Vagina (tissue), 2 donors: ENCODE measurements at regions not wholly inside any gene's neighbourhood (a gene's known extent, or its start where the extent isn't known, plus 50 kb on each side); places are given as distances from the start of the nearest gene placed in this dataset.

Experiments used
- POLR2A ChIP-seq, 2 donors: fragments of 450-650 bp; IDR thresholded peaks; one replicate each; pipeline ENCODE4 v1.6.1; 2017; ENCODE audit warnings: antibody characterized with exemption in 2 of 2, mild to moderate bottlenecking in 2 of 2, moderate library complexity in 2 of 2
- POLR2AphosphoS5 ChIP-seq, 2 donors: sonication (generic); formaldehyde crosslinking; IDR thresholded peaks; one replicate each; pipeline ENCODE4 v1.9.0; 2017; ENCODE audit warnings: antibody characterized with exemption in 2 of 2, mild to moderate bottlenecking in 2 of 2, low read depth in 1 of 2; ENCODE audit not compliant: insufficient read depth in 1 of 2
- TF ChIP-seq, protein P1 (sequence below), 3 experiments: fragments of 450-650 bp in 2 of 3; fragments of 200-600 bp in 1 of 3; sonication (generic) in 1 of 3; IDR thresholded peaks; one replicate each; pipeline ENCODE4 v1.5.1; 2017 to 2019; ENCODE audit warnings: antibody characterized with exemption in 3 of 3, mild to moderate bottlenecking in 2 of 3, moderate library complexity in 2 of 3

DNA sequence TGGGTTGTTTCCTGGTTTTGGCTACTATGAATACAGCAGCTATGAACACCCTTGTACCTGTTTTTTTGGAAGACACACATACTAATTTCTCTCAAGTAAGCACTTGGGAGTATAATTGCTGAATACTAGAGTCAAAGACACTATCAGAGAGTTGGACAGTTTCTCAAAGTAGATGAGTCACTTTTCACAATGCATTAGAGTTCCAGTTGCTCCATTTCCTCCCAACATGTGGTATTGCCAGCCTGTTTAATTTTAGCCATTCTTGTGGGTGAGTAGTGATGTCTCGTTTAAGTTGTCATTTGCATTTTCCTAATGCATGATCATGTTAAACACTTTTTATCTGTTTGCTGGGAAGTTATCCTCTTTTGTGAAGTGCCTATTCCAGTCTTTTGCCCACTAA is 81.6 kb upstream of the GDNF start:
- TF ChIP-seq POLR2AphosphoS5 (IDR thresholded peaks at IDR 0.05; ENCODE audit: insufficient read depth in 1 of 2, low read depth in 1 of 2) (no peak), POLR2A (IDR thresholded peaks at IDR 0.05) (no peak)
- TF ChIP-seq, protein P1, sequence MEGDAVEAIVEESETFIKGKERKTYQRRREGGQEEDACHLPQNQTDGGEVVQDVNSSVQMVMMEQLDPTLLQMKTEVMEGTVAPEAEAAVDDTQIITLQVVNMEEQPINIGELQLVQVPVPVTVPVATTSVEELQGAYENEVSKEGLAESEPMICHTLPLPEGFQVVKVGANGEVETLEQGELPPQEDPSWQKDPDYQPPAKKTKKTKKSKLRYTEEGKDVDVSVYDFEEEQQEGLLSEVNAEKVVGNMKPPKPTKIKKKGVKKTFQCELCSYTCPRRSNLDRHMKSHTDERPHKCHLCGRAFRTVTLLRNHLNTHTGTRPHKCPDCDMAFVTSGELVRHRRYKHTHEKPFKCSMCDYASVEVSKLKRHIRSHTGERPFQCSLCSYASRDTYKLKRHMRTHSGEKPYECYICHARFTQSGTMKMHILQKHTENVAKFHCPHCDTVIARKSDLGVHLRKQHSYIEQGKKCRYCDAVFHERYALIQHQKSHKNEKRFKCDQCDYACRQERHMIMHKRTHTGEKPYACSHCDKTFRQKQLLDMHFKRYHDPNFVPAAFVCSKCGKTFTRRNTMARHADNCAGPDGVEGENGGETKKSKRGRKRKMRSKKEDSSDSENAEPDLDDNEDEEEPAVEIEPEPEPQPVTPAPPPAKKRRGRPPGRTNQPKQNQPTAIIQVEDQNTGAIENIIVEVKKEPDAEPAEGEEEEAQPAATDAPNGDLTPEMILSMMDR (IDR thresholded peaks at IDR 0.05): no peak
